PC-9 (cell line): ENCODE measurements at regions not wholly inside any gene's neighbourhood (a gene's known extent, or its start where the extent isn't known, plus 50 kb on each side); places are given as distances from the start of the nearest gene placed in this dataset.

ENCODE experiments used
- BruUV-seq: library from RNA; stranded (reverse); fragments of 400-500 nt; replicated peaks from 2 replicates; lab custom pipeline; 2021; lab: Mats Ljungman, UMichigan
- CTCF ChIA-PET: fragments of 300-600 bp; sonication (Branson Sonifier 250); formaldehyde crosslinking; loops from one replicate; lab custom pipeline; 2022; ENCODE audit warnings: antibody characterized with exemption; lab: Charles Lee
- POLR2A ChIA-PET: fragments of 300-600 bp; sonication (Branson Sonifier 250); formaldehyde crosslinking; loops from one replicate; lab custom pipeline; 2022; ENCODE audit warnings: antibody characterized with exemption; ENCODE audit not compliant: unreplicated experiment; lab: Charles Lee
- DNase-seq, 2 experiments: peaks; one replicate each; pipeline versions ENCODE4 v3.0.0 to v3.0.0-alpha.2; 2015 to 2022; ENCODE audit warnings: mixed read lengths in 1 of 2
- H2AFZ ChIP-seq: fragments of 200-600 bp; sonication (generic); 2 replicates; pipeline ENCODE4 v1.8.1; 2017; ENCODE audit warnings: antibody characterized with exemption
- H3F3A ChIP-seq: fragments of 200-600 bp; sonication (generic); 2 replicates; pipeline ENCODE4 v1.8.1; 2017; ENCODE audit warnings: antibody characterized with exemption, mild to moderate bottlenecking, low read depth; ENCODE audit not compliant: insufficient read depth
- H3K27ac ChIP-seq: fragments of 200-600 bp; sonication (generic); 2 replicates; pipeline ENCODE4 v1.6.1; 2016; ENCODE audit warnings: mixed run types
- H3K27me3 ChIP-seq: fragments of 200-600 bp; sonication (generic); 2 replicates; pipeline ENCODE4 v1.6.1; 2016; ENCODE audit warnings: low read depth, mixed run types; ENCODE audit not compliant: insufficient read depth
- H3K36me3 ChIP-seq: fragments of 200-600 bp; sonication (generic); 2 replicates; pipeline ENCODE4 v1.6.1; 2016; ENCODE audit warnings: low read depth, mixed run types
- H3K4me1 ChIP-seq: fragments of 200-600 bp; sonication (generic); replicated peaks from 2 replicates; pipeline ENCODE4 v1.6.1; 2016; ENCODE audit warnings: mixed run types; ENCODE audit not compliant: insufficient read depth
- H3K4me2 ChIP-seq: fragments of 200-600 bp; sonication (generic); 2 replicates; pipeline ENCODE4 v1.6.1; 2017; ENCODE audit warnings: mixed run types
- H3K4me3 ChIP-seq: fragments of 200-600 bp; sonication (generic); 2 replicates; pipeline ENCODE4 v1.6.1; 2016; ENCODE audit warnings: mixed run types
- H3K79me2 ChIP-seq: fragments of 200-600 bp; sonication (generic); 2 replicates; pipeline ENCODE4 v1.6.1; 2017; ENCODE audit warnings: low read depth, mixed run types
- H3K9me2 ChIP-seq: fragments of 200-600 bp; sonication (generic); 2 replicates; pipeline ENCODE4 v1.8.1; 2017; ENCODE audit warnings: mild to moderate bottlenecking; ENCODE audit not compliant: insufficient read depth
- H3K9me3 ChIP-seq: fragments of 200-600 bp; sonication (generic); 2 replicates; pipeline ENCODE4 v1.8.1; 2016; ENCODE audit warnings: low read depth; ENCODE audit not compliant: insufficient read depth
- H4K20me1 ChIP-seq: fragments of 200-600 bp; sonication (generic); 2 replicates; pipeline ENCODE4 v1.8.1; 2017; ENCODE audit not compliant: insufficient read depth
- EZH2 ChIP-seq: fragments of 200-600 bp; sonication (generic); IDR thresholded peaks from 2 replicates; pipeline ENCODE4 v1.8.0; 2017; ENCODE audit warnings: antibody characterized with exemption, low read depth
- intact Hi-C: fragments of 100-400 bp; cut with micrococcal nuclease; formaldehyde crosslinking; loops from one replicate; pipeline ENCODE4 v1.10.0; 2022; ENCODE audit not compliant: unreplicated experiment
- TF ChIP-seq, protein P1 (sequence below): fragments of 200-600 bp; sonication (generic); conservative IDR thresholded peaks from 2 replicates; pipeline ENCODE4 v1.6.1; 2017; ENCODE audit warnings: mixed run types, antibody characterized with exemption, mild to moderate bottlenecking, moderate library complexity

DNA sequence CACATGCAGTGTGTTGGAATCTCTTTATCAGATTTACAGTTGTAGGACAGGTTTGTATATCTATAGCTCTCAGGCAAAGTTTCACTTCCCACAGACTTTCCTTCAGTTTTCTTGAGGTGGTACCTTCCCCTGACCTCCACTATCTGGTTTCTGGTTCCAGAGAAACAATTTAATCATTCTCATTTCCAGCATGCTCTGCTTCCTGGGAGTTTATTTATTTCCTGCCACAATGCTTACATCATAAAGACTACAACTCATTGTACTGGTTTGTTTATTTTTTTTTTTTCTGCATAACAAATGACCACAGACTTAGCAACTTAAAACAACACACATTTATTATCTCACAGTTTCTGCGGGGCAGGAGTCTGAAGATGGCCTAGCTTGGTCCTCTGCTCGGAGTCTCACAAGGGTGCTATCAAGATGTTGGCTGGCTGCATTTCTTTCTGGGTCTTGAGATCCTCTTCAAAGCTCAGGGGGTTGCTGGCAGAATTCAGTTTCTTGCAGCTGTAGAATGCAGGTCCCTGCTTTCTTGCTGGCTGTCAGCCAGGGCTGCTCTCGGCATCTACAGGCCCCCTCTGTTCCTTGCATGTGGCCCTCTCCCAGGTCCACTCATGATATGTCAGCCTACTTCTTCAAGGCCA is 247.7 kb downstream of the ENC1 start:
- intact Hi-C loops, result loop anchor here (10.0 kb wide), 1 partner anchor 408 kb away; no protein-coding TSS in a partner anchor
- Histone ChIP-seq H3K4me2 (peak overlapping the region; percentile 56), H3K36me3 (no peaks in the 10 kb centered on the region), H3K9me3 (no peaks in the 10 kb centered on the region), H3K79me2 (0 out of 2 replicates have a peak, but pooled peaks cover 8% of the 10 kb centered on the region), H3F3A (peaks cover 45% of the 10 kb centered on the region), H3K9me2 (no peaks in the 10 kb centered on the region), H4K20me1 (no peaks in the 10 kb centered on the region), H3K27ac (peak overlapping the region; percentile 82), H3K27me3 (no peaks in the 10 kb centered on the region), H3K4me3 (no peak overlapping the region), H2AFZ (no peak overlapping the region), H3K4me1 (peaks cover 46% of the 10 kb centered on the region)
- peak; percentile 32 to 94 for DNase-seq
- ChIA-PET POLR2A (interaction anchor here (0.6 kb wide), 2 partner anchors 251 to 272 kb away, joined by 3 to 5 read pairs; no protein-coding TSS in a partner anchor), CTCF (interaction anchor here (0.6 kb wide), 2 partner anchors 75 to 374 kb away, joined by 4 to 5 read pairs; no protein-coding TSS in a partner anchor)
- BruUV-seq, result no TSS peak
- TF ChIP-seq, protein P1, sequence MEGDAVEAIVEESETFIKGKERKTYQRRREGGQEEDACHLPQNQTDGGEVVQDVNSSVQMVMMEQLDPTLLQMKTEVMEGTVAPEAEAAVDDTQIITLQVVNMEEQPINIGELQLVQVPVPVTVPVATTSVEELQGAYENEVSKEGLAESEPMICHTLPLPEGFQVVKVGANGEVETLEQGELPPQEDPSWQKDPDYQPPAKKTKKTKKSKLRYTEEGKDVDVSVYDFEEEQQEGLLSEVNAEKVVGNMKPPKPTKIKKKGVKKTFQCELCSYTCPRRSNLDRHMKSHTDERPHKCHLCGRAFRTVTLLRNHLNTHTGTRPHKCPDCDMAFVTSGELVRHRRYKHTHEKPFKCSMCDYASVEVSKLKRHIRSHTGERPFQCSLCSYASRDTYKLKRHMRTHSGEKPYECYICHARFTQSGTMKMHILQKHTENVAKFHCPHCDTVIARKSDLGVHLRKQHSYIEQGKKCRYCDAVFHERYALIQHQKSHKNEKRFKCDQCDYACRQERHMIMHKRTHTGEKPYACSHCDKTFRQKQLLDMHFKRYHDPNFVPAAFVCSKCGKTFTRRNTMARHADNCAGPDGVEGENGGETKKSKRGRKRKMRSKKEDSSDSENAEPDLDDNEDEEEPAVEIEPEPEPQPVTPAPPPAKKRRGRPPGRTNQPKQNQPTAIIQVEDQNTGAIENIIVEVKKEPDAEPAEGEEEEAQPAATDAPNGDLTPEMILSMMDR, result no peak
- no peak for TF ChIP-seq EZH2

DNA sequence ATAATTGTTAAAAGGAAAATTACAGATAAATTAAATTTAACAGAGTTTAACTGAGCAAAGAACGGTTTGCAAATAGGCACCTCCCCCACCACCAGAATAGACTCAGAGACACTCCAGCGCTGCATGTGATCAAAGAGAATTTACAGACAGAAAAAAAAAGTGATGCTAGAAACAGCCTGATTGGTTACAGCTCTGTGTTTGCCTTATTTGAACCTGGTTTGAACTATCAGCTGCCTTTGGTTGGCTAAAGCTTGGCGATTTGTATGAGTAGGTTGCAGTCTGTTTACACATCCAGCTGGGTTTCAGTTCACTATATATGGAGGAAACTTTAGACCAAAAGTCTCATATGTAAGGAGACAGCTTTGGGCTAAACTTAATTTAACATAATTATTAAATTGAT is 249.1 kb downstream of the ENC1 start:
- intact Hi-C loops, result loop anchor here (10.0 kb wide), 1 partner anchor 407 kb away; no protein-coding TSS in a partner anchor
- H3K27ac ChIP-seq, result peak overlapping the region; percentile 41
- H2AFZ ChIP-seq, result no peak overlapping the region
- 0 out of 2 replicates have a peak, but pooled peaks cover 8% of the 10 kb centered on the region for H3K79me2 ChIP-seq
- DNase-seq, result no peak
- peaks cover 49% of the 10 kb centered on the region for H3F3A ChIP-seq
- no peaks in the 10 kb centered on the region for H4K20me1 ChIP-seq
- H3K9me2 ChIP-seq, result no peaks in the 10 kb centered on the region
- H3K4me3 ChIP-seq, result no peak overlapping the region
- ChIA-PET CTCF (no interaction called here), POLR2A (interaction anchor here (0.6 to 0.8 kb wide), 2 partner anchors 147 to 240 kb away, joined by 4 read pairs; no protein-coding TSS in a partner anchor)
- H3K36me3 ChIP-seq, result no peaks in the 10 kb centered on the region
- H3K27me3 ChIP-seq, result no peaks in the 10 kb centered on the region
- H3K4me1 ChIP-seq, result peaks cover 59% of the 10 kb centered on the region
- H3K4me2 ChIP-seq, result no peak overlapping the region
- TF ChIP-seq EZH2, result no peak
- TF ChIP-seq, protein P1, result no peak
- no TSS peak for BruUV-seq
- no peaks in the 10 kb centered on the region for H3K9me3 ChIP-seq

DNA sequence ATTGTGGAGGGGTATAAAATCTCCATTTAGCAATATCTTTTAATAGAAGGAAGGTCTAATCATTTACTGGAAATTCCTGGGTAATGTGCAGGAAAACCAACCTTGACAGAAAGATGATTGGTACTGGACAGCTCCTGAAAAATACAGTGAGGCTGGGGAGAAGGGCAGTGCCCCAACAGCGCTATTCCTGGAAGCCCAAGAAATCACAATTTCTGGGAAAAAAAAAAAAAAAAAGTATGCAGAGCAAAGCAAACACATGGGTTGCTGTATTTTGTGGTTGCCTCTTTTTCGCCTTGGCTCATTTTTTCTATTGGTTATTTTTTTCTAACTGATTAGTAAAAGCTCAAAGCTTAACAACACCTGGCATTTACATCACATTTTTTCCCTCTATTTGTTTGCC is 249.7 kb downstream of the ENC1 start:
- BruUV-seq, result no TSS peak
- intact Hi-C loops, result loop anchor here (10.0 kb wide), 1 partner anchor 406 kb away; no protein-coding TSS in a partner anchor
- ChIA-PET CTCF (no interaction called here), POLR2A (interaction anchor here (0.8 kb wide), 1 partner anchor 147 kb away, joined by 4 read pairs; no protein-coding TSS in a partner anchor)
- Histone ChIP-seq H2AFZ (no peak overlapping the region), H3K9me2 (no peaks in the 10 kb centered on the region), H3K36me3 (no peaks in the 10 kb centered on the region), H3K9me3 (no peaks in the 10 kb centered on the region), H3K79me2 (0 out of 2 replicates have a peak, but pooled peaks cover 8% of the 10 kb centered on the region), H3K4me3 (no peak overlapping the region), H3F3A (peaks cover 49% of the 10 kb centered on the region), H3K27me3 (no peaks in the 10 kb centered on the region), H3K27ac (no peak overlapping the region), H4K20me1 (no peaks in the 10 kb centered on the region), H3K4me1 (peaks cover 59% of the 10 kb centered on the region), H3K4me2 (no peak overlapping the region)
- no peak for DNase-seq
- no peak for TF ChIP-seq EZH2
- TF ChIP-seq, protein P1, result no peak
